Neural cell (in vitro differentiated cells): ENCODE measurements at regions not wholly inside any gene's neighbourhood (a gene's known extent, or its start where the extent isn't known, plus 50 kb on each side); places are given as distances from the start of the nearest gene placed in this dataset.
A peak's percentile ranks its signal among the peaks of the same experiment; 100 is the strongest.

Experiments
- H2AFZ ChIP-seq: fragments of 200-600, 300-800 bp; sonication (generic), shearing (Covaris generic); 2 replicates; pipeline ENCODE4 v1.6.0; 2014; ENCODE audit warnings: low read depth, mild to moderate bottlenecking, antibody characterized with exemption, low read length, moderate library complexity
- H3F3A ChIP-seq: fragments of 200-600 bp; shearing (Covaris generic); 2 replicates; pipeline ENCODE4 v1.6.1; 2016; ENCODE audit warnings: mild to moderate bottlenecking, moderate library complexity, mixed read lengths, antibody characterized with exemption, low read length; ENCODE audit not compliant: insufficient read depth, poor library complexity, severe bottlenecking
- H3K27ac ChIP-seq: fragments of 200-600, 300-800 bp; sonication (generic), shearing (Covaris generic); 2 replicates; pipeline ENCODE4 v1.5.1; 2014; ENCODE audit warnings: mild to moderate bottlenecking, low read length, moderate library complexity
- H3K27me3 ChIP-seq: fragments of 300-800, 200-600 bp; sonication (generic), shearing (Covaris generic); 2 replicates; pipeline ENCODE4 v1.6.0; 2014; ENCODE audit warnings: mild to moderate bottlenecking, low read depth, low read length, moderate library complexity; ENCODE audit not compliant: insufficient read depth
- H3K36me3 ChIP-seq: fragments of 300-800, 200-600 bp; sonication (generic), shearing (Covaris generic); 2 replicates; pipeline ENCODE4 v1.5.1; 2014; ENCODE audit warnings: mild to moderate bottlenecking, antibody characterized with exemption, low read length, moderate library complexity; ENCODE audit not compliant: insufficient read depth
- H3K4me2 ChIP-seq: fragments of 300-800, 200-600 bp; sonication (generic), shearing (Covaris generic); 2 replicates; pipeline ENCODE4 v1.6.0; 2014; ENCODE audit warnings: mild to moderate bottlenecking, low read length
- H3K4me3 ChIP-seq: fragments of 300-800, 200-600 bp; sonication (generic), shearing (Covaris generic); 2 replicates; pipeline ENCODE4 v1.5.1; 2014; ENCODE audit warnings: mild to moderate bottlenecking, low read length, moderate library complexity
- H3K79me2 ChIP-seq: fragments of 200-600 bp; shearing (Covaris generic); replicated peaks from 2 replicates; pipeline ENCODE4 v1.6.0; 2014; ENCODE audit warnings: mild to moderate bottlenecking, low read length, moderate library complexity; ENCODE audit not compliant: insufficient read depth
- H3K9ac ChIP-seq: fragments of 300-800, 200-600 bp; sonication (generic), shearing (Covaris generic); 2 replicates; pipeline ENCODE4 v1.6.1; 2016; ENCODE audit warnings: mild to moderate bottlenecking, low read length, mixed read lengths
- H3K9me2 ChIP-seq: fragments of 200-600 bp; shearing (Covaris generic); 2 replicates; pipeline ENCODE4 v1.6.1; 2016; ENCODE audit warnings: mild to moderate bottlenecking, low read length, mixed read lengths; ENCODE audit not compliant: insufficient read depth
- H3K9me3 ChIP-seq: fragments of 200-600, 300-800 bp; sonication (generic), shearing (Covaris generic); 2 replicates; pipeline ENCODE4 v1.6.1; 2016; ENCODE audit warnings: mild to moderate bottlenecking, mixed run types, low read length, moderate library complexity, mixed read lengths
- H4K20me1 ChIP-seq: fragments of 200-600 bp; shearing (Covaris generic); 2 replicates; pipeline ENCODE4 v1.6.1; 2016; ENCODE audit warnings: mild to moderate bottlenecking, mixed run types; ENCODE audit not compliant: insufficient read depth
- EP300 ChIP-seq: fragments of 450-650 bp; conservative IDR thresholded peaks from 2 replicates; pipeline ENCODE4 v1.6.1; 2014; ENCODE audit warnings: antibody characterized with exemption, mild to moderate bottlenecking, moderate library complexity; ENCODE audit not compliant: poor library complexity, severe bottlenecking
- EZH2 ChIP-seq: fragments of 200-600, 300-800 bp; shearing (Covaris generic), sonication (generic); IDR thresholded peaks from 2 replicates; pipeline ENCODE4 v1.6.1; 2014; ENCODE audit warnings: antibody characterized with exemption, low read length, borderline replicate concordance, mild to moderate bottlenecking; ENCODE audit not compliant: insufficient read depth, poor library complexity, severe bottlenecking
- MXI1 ChIP-seq: fragments of 450-650 bp; conservative IDR thresholded peaks from 2 replicates; pipeline ENCODE4 v1.6.1; 2014; ENCODE audit warnings: antibody characterized with exemption, mild to moderate bottlenecking; ENCODE audit not compliant: poor library complexity, severe bottlenecking
- POLR2AphosphoS5 ChIP-seq: IDR thresholded peaks from 2 replicates; pipeline ENCODE4 v1.6.1; 2012
- RAD21 ChIP-seq: fragments of 450-650 bp; conservative IDR thresholded peaks from 2 replicates; pipeline ENCODE4 v1.6.1; 2014; ENCODE audit warnings: antibody characterized with exemption, mild to moderate bottlenecking, moderate library complexity
- SMC3 ChIP-seq: fragments of 450-650 bp; conservative IDR thresholded peaks from 2 replicates; pipeline ENCODE4 v1.6.1; 2014; ENCODE audit warnings: antibody characterized with exemption, mild to moderate bottlenecking, moderate library complexity; ENCODE audit not compliant: poor library complexity
- TAF1 ChIP-seq: IDR thresholded peaks from 2 replicates; pipeline ENCODE4 v1.6.1; 2012; ENCODE audit warnings: low read depth
- TF ChIP-seq, protein P1 (sequence below): IDR thresholded peaks from 2 replicates; pipeline ENCODE4 v1.6.1; 2012; ENCODE audit warnings: borderline replicate concordance
- TF ChIP-seq, protein P2 (sequence below): fragments of 450-650 bp; IDR thresholded peaks from 2 replicates; pipeline ENCODE4 v1.5.1; 2014; ENCODE audit warnings: antibody characterized with exemption, mild to moderate bottlenecking, moderate library complexity; ENCODE audit not compliant: poor library complexity, severe bottlenecking

DNA sequence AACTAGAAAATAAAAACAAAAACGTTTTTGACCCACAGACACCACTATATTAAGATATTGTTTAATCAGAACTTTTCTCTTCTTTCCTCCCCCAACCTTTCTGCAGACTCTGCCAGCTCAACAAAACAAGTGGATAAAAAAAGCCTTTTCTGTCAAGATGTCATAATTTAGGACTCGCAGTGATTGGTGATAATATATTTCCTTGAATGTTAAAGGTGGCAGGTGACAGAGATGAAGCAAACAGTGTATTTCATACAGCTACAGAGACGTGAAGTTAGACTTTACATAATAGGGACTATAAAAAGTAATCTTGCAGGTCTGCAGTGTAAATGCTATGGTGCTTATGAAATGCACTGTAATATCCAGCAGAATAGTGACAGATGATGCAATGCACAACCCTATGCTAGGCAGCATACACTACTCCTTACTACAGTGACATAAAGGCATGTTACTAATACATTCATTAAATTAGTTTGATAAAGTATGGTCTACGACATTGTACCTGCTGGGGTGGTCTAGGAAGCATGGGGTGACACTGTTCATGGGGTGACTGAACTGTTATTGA lies 326.7 kb upstream of the GRAMD2B start:
- Histone ChIP-seq H3K9me3 (no peaks in the 10 kb centered on the region), H4K20me1 (no peaks in the 10 kb centered on the region), H3K4me3 (no peak overlapping the region), H2AFZ (no peak overlapping the region), H3K9me2 (no peaks in the 10 kb centered on the region), H3K79me2 (no peaks in the 10 kb centered on the region), H3K4me2 (no peak overlapping the region), H3K36me3 (no peaks in the 10 kb centered on the region), H3K9ac (peak overlapping the region; percentile 18), H3F3A (no peaks in the 10 kb centered on the region), H3K27ac (peak overlapping the region; percentile 61), H3K27me3 (no peaks in the 10 kb centered on the region)
- TF ChIP-seq, protein P1, sequence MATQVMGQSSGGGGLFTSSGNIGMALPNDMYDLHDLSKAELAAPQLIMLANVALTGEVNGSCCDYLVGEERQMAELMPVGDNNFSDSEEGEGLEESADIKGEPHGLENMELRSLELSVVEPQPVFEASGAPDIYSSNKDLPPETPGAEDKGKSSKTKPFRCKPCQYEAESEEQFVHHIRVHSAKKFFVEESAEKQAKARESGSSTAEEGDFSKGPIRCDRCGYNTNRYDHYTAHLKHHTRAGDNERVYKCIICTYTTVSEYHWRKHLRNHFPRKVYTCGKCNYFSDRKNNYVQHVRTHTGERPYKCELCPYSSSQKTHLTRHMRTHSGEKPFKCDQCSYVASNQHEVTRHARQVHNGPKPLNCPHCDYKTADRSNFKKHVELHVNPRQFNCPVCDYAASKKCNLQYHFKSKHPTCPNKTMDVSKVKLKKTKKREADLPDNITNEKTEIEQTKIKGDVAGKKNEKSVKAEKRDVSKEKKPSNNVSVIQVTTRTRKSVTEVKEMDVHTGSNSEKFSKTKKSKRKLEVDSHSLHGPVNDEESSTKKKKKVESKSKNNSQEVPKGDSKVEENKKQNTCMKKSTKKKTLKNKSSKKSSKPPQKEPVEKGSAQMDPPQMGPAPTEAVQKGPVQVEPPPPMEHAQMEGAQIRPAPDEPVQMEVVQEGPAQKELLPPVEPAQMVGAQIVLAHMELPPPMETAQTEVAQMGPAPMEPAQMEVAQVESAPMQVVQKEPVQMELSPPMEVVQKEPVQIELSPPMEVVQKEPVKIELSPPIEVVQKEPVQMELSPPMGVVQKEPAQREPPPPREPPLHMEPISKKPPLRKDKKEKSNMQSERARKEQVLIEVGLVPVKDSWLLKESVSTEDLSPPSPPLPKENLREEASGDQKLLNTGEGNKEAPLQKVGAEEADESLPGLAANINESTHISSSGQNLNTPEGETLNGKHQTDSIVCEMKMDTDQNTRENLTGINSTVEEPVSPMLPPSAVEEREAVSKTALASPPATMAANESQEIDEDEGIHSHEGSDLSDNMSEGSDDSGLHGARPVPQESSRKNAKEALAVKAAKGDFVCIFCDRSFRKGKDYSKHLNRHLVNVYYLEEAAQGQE, result no peak
- TF ChIP-seq POLR2AphosphoS5 (peak; percentile 68), MXI1 (no peak), TAF1 (no peak), EP300 (peak; percentile 95), EZH2 (no peak), RAD21 (no peak), SMC3 (peak; percentile 23)
- TF ChIP-seq, protein P2, sequence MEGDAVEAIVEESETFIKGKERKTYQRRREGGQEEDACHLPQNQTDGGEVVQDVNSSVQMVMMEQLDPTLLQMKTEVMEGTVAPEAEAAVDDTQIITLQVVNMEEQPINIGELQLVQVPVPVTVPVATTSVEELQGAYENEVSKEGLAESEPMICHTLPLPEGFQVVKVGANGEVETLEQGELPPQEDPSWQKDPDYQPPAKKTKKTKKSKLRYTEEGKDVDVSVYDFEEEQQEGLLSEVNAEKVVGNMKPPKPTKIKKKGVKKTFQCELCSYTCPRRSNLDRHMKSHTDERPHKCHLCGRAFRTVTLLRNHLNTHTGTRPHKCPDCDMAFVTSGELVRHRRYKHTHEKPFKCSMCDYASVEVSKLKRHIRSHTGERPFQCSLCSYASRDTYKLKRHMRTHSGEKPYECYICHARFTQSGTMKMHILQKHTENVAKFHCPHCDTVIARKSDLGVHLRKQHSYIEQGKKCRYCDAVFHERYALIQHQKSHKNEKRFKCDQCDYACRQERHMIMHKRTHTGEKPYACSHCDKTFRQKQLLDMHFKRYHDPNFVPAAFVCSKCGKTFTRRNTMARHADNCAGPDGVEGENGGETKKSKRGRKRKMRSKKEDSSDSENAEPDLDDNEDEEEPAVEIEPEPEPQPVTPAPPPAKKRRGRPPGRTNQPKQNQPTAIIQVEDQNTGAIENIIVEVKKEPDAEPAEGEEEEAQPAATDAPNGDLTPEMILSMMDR, result no peak

DNA sequence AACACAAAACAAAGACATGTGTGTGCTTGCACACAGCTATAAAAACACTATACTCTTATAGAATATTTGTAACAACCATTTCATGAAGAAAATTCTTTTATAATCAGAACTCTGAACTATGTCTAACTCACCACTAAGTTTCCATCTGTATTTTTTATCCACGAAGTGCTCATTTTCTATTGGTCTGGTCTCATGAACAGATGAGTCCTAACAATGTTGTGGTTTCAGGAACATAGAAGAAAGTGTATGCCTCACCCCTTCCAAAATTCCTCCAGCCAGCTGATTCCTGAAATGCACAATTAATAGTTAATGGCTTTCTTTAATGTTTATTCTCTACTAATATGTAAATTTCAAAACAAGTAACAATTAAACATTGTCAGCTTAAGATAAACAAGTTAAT lies 325.3 kb upstream of the GRAMD2B start:
- H3K9ac ChIP-seq, result no peak overlapping the region
- H3K9me2 ChIP-seq, result no peaks in the 10 kb centered on the region
- no peaks in the 10 kb centered on the region for H3K36me3 ChIP-seq
- no peaks in the 10 kb centered on the region for H3K9me3 ChIP-seq
- H2AFZ ChIP-seq, result no peak overlapping the region
- H3K4me3 ChIP-seq, result no peak overlapping the region
- TF ChIP-seq SMC3 (no peak), RAD21 (no peak), EZH2 (no peak), MXI1 (no peak), EP300 (no peak), POLR2AphosphoS5 (no peak), TAF1 (no peak)
- TF ChIP-seq, protein P1, result no peak
- TF ChIP-seq, protein P2, result no peak
- no peaks in the 10 kb centered on the region for H3K79me2 ChIP-seq
- H3K4me2 ChIP-seq, result no peak overlapping the region
- no peaks in the 10 kb centered on the region for H3F3A ChIP-seq
- H4K20me1 ChIP-seq, result no peaks in the 10 kb centered on the region
- H3K27ac ChIP-seq, result no peak overlapping the region
- H3K27me3 ChIP-seq, result no peaks in the 10 kb centered on the region
